Esophagus squamous epithelium (tissue), 4 donors: ENCODE measurements at regions not wholly inside any gene's neighbourhood (a gene's known extent, or its start where the extent isn't known, plus 50 kb on each side); places are given as distances from the start of the nearest gene placed in this dataset.

ENCODE experiments used
- CTCF ChIP-seq, 6 experiments: fragments of 450-650 bp in 4 of 6; fragments of 200-600 bp in 2 of 6; sonication (generic) in 2 of 6; IDR thresholded peaks; one replicate each; pipeline ENCODE4 v1.5.1; 2016 to 2019; ENCODE audit warnings: antibody characterized with exemption in 6 of 6, mild to moderate bottlenecking in 4 of 6, moderate library complexity in 4 of 6
- POLR2A ChIP-seq, 4 donors: fragments of 450-650 bp; IDR thresholded peaks; one replicate each; pipeline ENCODE4 v1.6.1; 2017; ENCODE audit warnings: antibody characterized with exemption in 4 of 4, mild to moderate bottlenecking in 4 of 4, moderate library complexity in 3 of 4

GRCh38 chr6:14807971-14808370, 437.9 kb upstream of the JARID2 start:
- TF ChIP-seq POLR2A (IDR thresholded peaks at IDR 0.05) (no peak), CTCF (IDR thresholded peaks at IDR 0.05) (no peak)
